HG02981 (cell line): ENCODE measurements at regions not wholly inside any gene's neighbourhood (a gene's known extent, or its start where the extent isn't known, plus 50 kb on each side); places are given as distances from the start of the nearest gene placed in this dataset.

Experiments
- ATAC-seq: cut with Tn5 transposase; IDR thresholded peaks from one replicate; pipeline ENCODE4 v1.9.1; 2021; ENCODE audit warnings: mild to moderate bottlenecking, moderate library complexity; ENCODE audit not compliant: unreplicated experiment

DNA sequence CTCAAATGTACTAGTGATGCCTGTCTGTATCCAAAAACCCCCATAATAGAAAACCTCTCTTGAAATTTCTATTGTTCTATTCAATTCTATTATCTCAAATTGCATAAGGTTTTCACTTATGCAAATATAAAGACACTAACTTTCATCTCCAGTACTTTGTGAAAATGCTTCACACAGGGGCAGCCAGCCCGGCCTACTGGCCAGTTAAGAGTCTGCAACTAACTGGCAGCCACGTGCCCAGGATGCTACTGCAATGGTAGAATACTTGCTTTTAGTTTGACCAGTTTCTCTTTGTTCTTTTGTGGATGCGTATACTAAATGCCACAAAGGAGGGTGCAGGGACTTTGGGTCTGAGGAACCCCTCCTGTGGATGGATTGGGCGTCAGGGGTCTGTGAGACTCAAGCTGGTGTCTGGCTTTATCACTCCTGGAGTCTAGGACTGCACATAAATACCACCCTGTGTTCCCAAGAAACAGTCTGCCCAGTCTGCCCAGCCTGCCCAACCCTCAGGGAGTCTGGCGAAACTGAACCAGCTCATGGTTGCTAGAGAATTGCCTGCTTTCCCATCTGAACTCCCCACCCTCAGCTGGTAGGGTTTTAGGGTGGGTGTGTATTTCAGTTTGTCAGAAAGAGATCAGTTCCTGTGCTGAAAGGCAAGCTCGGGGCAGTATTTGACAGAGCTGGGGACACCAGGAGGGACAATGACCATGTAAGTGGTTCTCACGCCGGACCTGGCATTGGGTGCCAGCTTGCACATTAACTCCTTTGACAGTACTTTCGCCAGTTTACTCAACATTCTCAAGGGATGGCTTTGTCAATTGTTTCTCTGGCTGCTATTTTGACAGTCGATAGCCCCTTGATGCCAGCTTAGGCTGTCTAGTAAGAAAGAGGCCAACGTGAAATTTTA, 558.2 kb upstream of the JAG1 start:
- no peak for ATAC-seq

DNA sequence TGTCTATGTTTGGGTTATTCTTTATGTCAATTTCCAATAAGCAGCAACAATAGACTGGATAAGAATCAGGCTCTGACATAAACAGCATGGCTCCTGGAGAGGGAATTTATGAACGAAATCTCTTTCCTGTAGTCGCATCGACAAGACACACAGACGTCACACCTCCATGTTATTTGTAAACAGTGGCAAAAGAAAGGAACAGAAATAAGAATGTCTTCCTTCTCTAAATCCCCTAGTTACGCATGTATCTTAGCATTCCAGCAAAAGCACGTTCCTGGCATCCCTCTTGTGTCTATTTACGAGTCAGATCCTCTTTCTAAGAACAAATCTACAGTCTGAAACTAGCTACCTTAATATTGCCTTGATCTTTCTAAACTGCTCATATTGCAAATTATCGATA, 559.1 kb upstream of the JAG1 start:
- ATAC-seq = no peak

DNA sequence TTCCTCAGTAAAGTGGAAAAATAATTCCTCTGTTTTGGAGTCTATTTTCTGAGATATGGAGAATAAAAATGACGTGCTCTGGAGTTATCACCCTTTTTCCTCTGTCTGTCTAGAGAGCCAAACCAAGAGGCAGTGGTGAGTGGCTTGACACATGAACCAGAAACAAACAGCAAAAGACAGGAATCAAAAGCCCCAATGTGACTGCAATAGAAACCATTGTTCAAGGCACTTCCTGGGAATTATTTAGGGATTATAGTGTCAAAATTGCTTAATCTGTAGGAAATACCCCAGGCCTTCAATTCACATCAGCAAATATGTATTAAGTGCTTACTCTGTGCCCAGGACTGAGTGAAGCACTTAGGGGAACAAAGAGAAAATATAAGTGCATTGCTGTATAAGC, 560.4 kb upstream of the JAG1 start:
- ATAC-seq = no peak

DNA sequence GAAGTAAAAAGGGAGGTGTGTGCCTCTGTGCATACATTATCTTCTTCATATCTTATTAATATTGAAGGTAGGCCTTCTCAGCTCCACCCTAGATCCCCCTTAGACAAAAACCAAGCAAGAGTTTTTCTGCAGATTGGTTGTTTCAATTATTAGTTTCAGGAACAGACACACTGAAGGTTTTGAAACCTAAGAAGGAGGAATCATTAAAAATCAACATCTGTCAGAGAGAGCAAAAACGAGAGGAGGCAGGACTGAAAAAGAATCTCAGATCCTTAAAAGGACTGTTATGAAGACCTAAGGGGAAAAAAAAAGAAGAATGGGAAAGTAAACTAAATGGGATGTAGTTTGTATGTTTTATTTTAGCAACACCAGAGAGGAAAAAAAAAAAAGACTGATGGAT, 560.8 kb upstream of the JAG1 start:
- no peak for ATAC-seq

DNA sequence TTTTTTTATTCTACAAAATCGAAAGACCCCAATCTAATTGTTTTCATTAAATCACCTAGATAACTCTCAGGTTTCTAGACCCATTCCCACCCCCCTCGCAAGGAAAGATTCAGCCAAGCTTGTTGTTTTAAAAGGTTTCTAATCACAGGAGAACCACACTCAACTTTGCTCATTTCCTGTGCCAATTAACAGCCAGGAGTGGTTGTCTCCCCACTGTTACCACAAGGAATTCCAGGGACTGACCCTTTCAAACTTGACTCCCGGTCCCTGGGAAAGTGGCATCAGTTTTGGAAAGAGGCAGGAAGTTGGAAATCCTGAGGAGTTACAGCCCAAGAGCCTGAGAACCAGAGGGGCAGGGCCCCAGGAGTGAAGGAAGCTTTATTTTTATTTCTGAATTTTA, 561.3 kb upstream of the JAG1 start:
- no peak for ATAC-seq

DNA sequence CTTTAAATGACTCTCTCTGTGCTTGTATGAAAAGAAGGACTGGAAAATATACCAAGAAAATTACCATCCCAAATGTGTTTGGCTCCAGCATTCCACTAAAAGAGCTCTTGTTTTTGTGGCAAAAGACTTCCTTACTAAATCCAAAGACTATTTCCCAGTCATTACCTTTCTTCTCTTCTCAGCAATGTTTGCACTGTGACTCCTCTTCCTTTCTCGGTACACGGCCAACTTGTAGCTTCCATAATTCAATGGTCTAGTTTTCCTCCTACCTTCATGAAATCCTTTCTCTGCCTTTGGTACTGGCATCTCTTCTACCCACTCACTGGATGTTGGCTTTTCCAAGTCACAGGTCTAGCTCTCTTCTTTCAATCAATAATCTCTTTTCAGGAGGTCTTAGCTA, 568.5 kb upstream of the JAG1 start:
- no peak for ATAC-seq

DNA sequence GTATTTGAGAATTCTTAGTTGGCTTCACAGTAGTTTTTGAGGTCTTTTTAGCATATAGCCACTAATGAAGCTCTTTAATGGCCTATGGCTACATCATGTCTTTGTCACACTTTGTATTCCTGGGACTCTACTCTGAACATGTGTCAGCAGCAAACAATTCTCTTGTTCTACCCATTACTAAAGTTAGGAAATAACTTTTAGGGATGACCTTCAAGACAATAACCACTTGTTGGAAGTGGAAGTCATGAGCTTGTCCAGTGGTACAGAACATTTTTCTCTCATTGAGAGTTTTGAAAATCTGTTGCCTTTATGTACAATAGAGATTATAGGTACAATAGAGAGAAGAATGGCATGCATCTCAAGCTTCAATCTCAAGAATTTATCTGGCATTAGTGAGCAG, 571.6 kb upstream of the JAG1 start:
- no peak for ATAC-seq

DNA sequence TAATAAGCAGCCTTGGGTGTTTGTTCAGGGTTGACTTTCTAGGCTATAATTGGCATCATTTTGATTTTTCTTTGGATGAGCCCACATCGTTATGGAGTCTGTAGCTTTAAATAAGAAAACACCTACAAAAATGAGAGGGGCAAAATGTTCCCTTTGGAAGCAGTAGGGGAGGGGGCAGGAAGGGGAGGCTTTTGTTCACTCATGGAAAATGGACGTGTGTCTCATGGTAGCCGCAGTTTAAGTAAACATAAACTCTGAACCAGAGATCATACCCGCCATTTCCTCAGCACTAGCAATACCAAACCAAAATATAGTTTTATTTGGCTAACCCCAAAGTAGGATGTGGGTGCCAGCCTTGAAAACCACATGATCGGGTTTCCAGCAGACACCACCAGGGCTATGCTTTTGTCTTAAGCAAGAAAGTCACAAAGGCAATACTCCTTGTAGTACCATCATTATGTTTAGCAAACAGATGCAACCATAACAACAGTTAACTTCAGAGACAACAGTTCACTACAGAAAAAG, 572.5 kb upstream of the JAG1 start:
- no peak for ATAC-seq

DNA sequence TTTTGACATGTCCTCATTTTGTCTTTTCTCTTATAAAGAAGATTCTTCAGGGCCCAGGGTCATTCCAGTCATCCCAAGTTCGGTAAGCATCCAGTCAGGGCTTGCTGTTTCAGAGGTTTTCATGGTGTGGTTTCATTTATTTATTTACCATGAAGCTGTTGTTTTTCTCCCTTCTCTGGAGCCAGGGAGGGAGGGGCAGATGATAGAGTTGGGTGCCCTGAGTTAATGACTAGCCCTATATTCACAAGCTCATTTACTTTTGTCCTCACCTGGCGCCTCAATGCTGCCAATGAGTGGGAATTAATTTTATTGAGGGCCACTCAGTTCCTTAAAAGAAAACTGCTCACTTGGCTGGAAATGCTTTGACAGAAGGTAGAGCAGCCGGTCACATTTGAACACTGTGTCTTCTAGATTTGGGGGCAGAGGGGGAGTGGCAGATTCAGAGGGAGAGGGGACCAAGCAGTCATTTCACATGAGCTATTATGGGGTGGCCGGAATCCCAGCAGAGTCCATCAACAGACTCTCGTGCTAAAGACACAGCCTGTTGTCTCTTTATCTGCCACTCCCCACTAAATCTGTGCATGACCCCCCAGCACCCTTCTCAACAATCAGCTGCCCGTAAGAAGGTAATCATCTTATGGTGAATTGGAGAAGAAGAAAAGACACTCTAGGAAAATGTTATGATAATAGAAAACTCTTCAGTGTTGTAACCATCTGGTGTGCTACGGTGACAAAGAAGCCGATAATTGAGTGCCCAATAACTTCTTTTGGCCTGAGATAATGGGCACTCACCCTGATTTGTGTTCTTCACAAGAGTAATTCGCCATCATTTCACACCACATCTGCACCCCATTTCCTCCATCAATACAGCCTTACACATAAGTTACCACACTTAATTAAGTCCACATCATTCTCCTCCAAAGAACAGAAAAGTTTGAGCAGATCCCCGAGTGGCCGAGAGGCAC, 573.5 kb upstream of the JAG1 start:
- no peak for ATAC-seq

DNA sequence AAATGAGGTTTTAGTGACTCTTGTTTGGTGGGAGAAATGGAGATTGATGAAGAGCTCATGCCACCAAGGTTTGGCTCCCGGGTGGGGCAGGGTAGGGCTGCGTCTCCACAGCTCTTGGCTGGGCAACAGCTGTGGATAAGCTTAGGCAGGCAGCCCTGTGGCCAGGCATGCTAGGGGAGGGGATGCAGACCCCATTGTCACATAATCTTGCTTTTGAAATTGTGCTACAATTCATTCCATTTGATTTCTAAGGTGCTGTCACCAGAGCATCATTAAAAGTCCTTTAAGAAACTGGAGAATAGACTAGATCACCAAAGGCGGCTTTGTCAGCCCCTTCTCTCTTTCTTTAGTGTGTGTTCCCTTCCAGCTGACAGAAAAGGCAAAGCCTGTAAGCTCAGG, 574.2 kb upstream of the JAG1 start:
- ATAC-seq = no peak

DNA sequence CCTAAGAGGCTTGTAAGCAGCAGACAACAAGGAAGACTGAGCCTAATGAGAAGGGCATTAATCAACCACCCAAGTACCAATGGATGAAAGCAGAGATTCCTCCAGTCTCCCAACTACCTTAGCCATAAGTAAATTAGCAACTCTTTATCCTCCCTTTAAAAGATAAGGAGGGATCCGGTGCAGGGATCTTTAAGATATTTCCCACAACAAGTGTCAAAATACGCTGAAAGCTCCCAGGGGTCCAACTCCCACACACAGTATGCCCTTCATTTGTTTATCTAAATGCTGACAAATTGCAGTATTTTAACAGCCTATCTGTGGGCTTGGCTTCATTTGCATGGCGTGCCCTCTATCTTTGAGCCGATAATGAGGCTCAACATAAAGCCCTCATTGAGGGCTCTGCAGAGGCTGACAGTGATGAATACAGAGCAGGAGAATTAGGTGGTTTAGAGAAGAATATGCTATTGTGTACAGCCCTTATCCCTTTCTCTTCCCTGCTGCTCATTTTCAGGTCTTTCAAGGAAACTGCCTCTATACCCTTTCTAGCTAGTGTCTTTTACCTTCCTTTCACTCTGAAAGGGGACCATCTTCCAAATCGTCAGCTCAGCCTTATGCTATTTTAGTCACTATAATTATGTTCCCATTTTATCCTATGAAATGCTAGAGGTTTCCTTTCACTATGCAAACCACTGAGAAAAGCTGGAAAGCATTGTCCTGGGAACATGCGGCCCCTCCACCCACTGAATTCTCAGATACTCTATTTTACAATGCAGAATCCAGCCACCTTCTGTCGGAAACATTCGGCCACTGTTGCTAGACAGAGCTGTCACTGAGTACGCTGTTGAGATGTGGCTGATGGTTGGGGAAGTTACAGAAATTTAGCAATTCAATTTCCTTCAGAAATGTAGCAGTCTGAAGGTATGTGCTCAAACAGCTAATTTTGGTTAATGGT, 575.2 kb upstream of the JAG1 start:
- ATAC-seq = no peak

DNA sequence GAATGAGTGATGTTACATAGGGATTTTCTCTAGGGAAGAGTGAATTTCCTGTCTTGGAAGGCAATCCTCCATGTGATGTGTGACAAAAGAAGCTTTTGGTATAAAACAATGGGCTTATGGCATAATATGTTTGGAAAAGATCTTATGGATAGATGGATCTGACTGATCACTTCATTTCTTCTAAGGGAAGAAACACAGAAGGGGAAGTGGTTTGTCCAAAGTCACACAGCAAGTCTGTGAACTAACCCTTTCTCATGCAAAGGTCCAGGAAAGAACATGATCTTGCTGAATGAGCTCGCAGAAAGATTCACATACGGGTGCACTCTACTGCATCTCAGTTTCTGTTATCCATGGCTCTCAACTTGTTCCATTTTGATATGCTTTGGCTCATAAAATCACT, 575.9 kb upstream of the JAG1 start:
- no peak for ATAC-seq

DNA sequence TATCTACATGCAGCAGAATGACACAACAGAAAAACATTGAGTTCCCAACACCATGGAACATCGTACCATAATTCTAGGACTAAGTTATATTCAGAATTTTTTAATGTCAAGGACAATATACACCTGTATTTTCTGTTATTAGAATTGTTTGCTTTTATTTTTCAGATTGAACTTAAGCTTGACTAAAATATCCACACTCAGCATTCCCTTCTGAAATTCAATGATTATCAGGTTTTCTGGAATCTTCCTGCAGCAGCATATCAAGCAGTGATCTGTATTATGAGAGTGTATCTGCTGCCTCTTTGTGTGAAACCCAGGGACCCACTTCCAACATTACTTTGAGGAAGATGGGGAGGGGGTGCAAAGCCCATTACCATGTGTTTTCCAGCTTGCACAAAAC, 578.6 kb upstream of the JAG1 start:
- no peak for ATAC-seq

DNA sequence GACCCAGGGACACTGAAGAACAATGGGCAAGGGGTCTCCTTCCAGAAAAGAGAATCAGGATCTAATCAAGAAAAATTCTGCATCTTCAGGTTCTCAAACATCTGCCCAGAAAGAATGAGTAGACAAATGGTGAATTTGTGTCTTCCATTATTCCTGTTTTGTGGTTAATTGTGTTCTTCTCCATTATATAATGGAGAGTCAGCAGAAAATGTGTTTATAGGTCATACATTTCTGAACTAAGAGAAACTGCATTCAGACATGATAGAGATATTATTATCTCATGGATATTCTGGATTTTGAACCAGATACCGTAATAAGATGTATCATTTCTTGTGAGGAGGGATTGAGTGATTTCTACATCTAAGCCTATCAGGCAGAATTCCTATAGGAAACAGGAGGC, 581.7 kb upstream of the JAG1 start:
- no peak for ATAC-seq

DNA sequence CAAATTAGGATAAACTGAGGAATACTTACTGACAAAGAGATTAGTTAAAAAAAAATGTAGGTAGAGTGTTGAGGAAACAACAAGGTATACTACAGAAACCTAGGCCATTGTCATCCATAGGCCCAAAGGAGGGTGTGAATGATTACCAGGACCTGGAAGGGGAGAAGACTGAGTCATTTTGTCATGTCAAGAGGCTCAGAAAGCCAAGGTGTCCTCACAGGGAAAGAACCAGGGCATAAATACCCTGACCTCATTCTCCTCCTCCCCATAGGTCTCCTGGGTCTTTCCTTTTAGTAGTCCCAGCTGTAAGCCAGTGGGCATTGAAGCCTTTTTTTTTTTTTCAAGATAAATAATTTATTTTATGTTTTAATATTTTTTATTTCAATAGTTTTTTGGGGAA, 582.1 kb upstream of the JAG1 start:
- no peak for ATAC-seq

DNA sequence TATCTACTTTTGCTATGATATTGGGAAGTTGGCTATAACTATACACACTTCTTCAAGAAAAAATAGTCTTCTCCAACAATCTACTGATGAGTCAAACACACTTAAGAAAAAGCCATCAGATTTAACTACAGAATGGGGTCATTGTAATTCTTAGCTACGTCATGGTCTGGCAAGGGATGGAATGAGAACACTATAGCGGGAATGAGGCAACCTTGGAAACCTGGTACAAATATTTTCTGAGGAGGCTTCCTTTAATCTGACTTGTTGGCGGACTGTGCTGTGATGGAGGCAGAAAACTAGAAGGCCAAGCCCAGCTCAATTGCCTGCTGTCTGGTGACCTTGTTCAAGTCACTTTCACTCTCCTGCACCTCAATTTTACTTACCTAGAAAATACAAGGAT, 586.8 kb upstream of the JAG1 start:
- no peak for ATAC-seq

DNA sequence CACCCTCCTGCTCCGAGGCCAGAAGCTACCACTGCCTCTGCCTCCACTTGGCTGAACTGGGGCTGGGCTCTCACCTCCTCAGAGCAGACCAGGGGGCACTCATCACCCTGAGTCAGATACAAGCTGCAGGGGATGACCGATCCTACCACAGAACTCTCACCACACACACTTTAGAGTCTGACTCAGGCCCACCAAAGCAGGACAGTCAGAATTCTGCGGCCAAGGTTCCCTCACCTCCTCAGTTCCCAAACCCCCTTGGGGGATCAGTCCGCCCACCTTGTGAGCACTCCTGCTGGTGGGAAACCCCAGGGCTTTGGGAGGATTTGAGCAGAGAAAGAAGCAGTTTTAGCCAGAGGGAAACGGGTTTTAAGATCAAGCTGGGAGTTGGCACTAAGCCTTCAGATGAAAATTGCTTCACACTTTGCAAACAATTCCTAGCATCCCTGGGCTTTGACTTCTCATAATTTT, 587.8 kb upstream of the JAG1 start:
- ATAC-seq = no peak

DNA sequence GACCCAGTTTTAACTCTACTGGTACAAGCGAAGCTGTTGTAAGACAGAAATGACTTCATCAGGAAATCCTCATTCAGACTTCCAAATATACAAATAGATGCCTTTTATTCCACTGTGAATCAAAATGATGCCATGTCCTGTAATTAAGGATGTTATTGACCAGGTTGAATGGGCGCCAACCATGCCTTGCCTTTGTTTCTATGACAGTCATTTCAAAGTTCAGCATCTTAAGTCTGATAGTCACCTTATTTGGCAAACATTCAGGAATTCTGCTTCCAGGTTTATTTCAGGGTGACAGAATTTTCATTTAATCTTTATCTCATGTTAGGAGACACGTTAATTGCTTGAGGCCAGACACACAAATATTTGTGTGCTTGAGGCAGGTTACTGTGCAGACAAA, 592.8 kb upstream of the JAG1 start:
- no peak for ATAC-seq

DNA sequence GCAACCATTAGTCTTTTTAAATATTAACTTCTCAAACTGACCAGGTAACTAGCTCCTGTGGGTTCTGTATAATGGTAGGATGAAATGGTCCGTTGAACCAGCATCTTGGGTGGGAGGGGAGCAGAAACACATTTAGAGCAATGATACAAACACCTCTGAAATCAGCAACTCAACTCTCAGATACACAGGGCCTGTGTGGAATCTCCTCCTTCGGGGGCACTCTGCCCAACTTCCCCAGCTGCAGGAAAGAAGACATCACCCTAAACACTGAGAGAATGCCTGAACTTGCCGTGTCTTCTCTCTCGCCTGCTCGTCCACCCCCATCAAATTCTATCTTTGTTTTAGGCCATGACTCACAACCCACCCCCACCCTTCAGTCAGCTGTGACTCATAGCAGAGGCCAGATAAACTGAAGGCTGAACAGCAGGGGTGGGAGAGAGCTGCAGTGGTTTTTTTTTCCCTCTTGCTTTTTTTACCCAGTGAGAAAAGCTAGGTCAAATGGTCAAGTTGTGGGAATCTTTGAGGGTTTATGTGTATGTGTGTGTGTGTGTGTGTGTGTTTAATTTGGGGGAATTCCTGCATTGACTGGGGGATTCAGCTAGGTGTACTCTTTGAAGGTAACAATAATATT, 593.4 kb upstream of the JAG1 start:
- ATAC-seq = peak; percentile 61

DNA sequence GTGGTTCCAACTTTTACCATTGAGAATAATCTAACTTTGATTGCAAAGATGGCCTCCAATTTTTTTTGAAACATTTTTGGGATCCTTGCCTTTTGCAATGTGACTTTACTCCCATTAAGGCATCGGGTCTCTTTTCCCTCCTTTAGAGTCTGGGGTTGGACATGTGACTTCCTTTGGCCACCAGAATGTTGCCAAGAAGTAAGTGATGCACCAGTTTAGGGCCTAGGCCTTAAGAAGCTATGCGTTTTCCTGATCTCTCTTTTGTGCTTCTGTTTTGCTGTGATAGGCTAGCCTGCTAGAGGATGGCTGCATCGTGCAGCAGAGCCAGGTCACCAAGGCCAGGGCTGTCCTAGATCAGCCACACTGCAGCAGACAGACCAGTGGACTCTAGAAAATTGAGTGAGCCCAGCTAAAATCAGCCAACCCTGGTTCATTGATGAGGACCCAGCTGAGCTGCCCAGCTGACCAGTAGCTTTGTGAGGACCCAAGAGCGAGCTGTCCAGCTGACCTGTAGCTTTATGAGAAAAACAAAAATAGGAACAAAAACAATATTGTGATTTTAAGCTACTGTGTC, 594.0 kb upstream of the JAG1 start:
- ATAC-seq = no peak
